ENCODE measurements at regions not wholly inside any gene's neighbourhood (a gene's known extent, or its start where the extent isn't known, plus 50 kb on each side); places are given as distances from the start of the nearest gene placed in this dataset.

- Histone ChIP-seq H3K23ac (ENCODE audit: insufficient read length, low read depth, low read length) (no peak overlapping the region), H3K4ac (ENCODE audit: low read depth, low read length) (no peak overlapping the region), H4K20me1 (ENCODE audit: control insufficient read depth, insufficient read depth, insufficient read length) (no peaks in the 10 kb centered on the region), H2AFZ (ENCODE audit: low read length) (no peak overlapping the region), H3K14ac (ENCODE audit: insufficient read depth, low read length) (no peak overlapping the region), H4K91ac (ENCODE audit: insufficient read length, low read depth, low read length) (no peak overlapping the region), H3T11ph (ENCODE audit: low read length) (no peak overlapping the region), H2BK20ac (ENCODE audit: low read depth, low read length, poor library complexity, severe bottlenecking) (no peak overlapping the region), H2BK120ac (ENCODE audit: low read depth, low read length, poor library complexity, severe bottlenecking) (no peak overlapping the region), H3K79me2 (ENCODE audit: insufficient read depth, low read length) (no peaks in the 10 kb centered on the region), H2BK5ac (ENCODE audit: insufficient read length, low read length) (no peak overlapping the region), H3K79me1 (ENCODE audit: insufficient read depth, low read depth, low read length, poor library complexity, severe bottlenecking) (no peaks in the 10 kb centered on the region), H2BK12ac (ENCODE audit: insufficient read length, low read depth, low read length) (no peak overlapping the region), H2AK5ac (ENCODE audit: insufficient read length, low read length) (no peak overlapping the region), H4K8ac (replicated peaks; ENCODE audit: insufficient read length, low read depth, low read length) (no peak overlapping the region), H3K4me1 (ENCODE audit: insufficient read depth, low read length) (peaks cover 5% of the 10 kb centered on the region; the same call in 1 of the 2 replicates), H3K56ac (ENCODE audit: insufficient read length, low read depth, low read length) (no peak overlapping the region), H3K4me2 (ENCODE audit: insufficient read depth, insufficient read length, low read length) (no peak overlapping the region), H3K27ac (ENCODE audit: insufficient read length, low read depth, low read length) (no peak overlapping the region), H2BK15ac (ENCODE audit: low read depth, low read length) (no peak overlapping the region), H3K23me2 (ENCODE audit: insufficient read length, low read depth, low read length, poor library complexity, severe bottlenecking) (no peaks in the 10 kb centered on the region), H4K5ac (ENCODE audit: insufficient read length, low read depth, low read length) (no peak overlapping the region), H3K9me3 (ENCODE audit: control insufficient read depth, low read depth, low read length) (no peaks in the 10 kb centered on the region), H3K27me3 (ENCODE audit: insufficient read depth, low read length) (no peaks in the 10 kb centered on the region), H3K18ac (ENCODE audit: insufficient read length, low read depth, low read length) (no peak overlapping the region), H3K9ac (ENCODE audit: extremely low read depth, insufficient read length, low read length) (no peak overlapping the region)
- DNase-seq, result no peak
- WGBS (ENCODE audit: extremely low coverage, insufficient read length, low lambda C conversion rate), result no CpG with 5 or more reads among the region's 2 CpGs
- Mint-ChIP-seq H3K27me3 (ENCODE audit: low read depth) (no peaks in the 10 kb centered on the region), H3K4me1 (peaks cover 15 to 17% of the 10 kb centered on the region in 2 experiments), H3K36me3 (ENCODE audit: insufficient read depth in 1 of 3, low read depth in 3 of 3) (no peaks in the 10 kb centered on the region), H3K27ac (no peak overlapping the region), H3K9me3 (no peaks in the 10 kb centered on the region), H3K4me3 (no peak overlapping the region)
- TF ChIP-seq, protein P1, sequence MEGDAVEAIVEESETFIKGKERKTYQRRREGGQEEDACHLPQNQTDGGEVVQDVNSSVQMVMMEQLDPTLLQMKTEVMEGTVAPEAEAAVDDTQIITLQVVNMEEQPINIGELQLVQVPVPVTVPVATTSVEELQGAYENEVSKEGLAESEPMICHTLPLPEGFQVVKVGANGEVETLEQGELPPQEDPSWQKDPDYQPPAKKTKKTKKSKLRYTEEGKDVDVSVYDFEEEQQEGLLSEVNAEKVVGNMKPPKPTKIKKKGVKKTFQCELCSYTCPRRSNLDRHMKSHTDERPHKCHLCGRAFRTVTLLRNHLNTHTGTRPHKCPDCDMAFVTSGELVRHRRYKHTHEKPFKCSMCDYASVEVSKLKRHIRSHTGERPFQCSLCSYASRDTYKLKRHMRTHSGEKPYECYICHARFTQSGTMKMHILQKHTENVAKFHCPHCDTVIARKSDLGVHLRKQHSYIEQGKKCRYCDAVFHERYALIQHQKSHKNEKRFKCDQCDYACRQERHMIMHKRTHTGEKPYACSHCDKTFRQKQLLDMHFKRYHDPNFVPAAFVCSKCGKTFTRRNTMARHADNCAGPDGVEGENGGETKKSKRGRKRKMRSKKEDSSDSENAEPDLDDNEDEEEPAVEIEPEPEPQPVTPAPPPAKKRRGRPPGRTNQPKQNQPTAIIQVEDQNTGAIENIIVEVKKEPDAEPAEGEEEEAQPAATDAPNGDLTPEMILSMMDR (conservative IDR thresholded peaks at IDR 0.05), result no peak
Measured at GRCh38 chr2:145748927-145749326, 1229.0 kb upstream of the ZEB2 start.
